ENCODE measurements at regions not wholly inside any gene's neighbourhood (a gene's known extent, or its start where the extent isn't known, plus 50 kb on each side); places are given as distances from the start of the nearest gene placed in this dataset.

DNA sequence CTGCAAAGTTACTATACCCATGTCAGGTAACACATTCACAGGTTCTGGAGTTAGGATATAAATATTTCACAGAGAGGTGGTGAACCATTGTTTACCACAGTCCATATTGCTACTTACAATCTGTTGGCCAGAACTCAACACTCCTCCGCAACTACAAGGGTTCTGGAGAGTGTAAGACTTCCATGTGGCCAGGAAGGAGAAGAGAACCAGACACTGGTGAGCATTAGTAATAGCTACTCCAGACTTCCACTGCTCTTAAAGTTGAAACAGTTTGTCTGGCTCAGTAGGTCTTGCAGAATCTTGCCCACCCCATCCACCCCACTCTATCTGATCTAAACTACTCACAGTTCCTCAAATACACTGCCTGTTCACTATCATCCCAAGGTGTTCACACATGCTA, 369.6 kb downstream of the DUSP6 start:
- no peak for DNase-seq

DNA sequence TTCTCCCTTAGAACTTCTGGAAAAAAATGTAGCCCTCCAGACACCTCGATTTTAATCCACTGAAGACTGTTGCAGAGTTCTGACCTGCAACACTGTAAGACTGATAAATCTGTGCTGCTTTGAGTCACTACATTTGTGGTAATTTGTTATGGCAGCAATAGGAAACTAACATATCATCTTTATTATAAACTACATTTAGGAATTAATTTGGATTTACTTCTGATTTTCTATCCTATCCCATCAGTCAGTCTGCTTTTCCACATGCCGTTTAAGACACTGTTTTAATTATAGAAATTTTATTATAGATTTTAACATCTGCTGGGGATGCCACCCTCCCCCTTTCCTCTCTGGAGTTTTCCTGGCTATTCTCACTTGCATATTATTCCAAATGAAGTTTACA, 375.2 kb downstream of the DUSP6 start:
- no peak for DNase-seq

- no peak for DNase-seq
Measured at GRCh38 chr12:88973998-88974397, 378.3 kb downstream of the DUSP6 start.

DNA sequence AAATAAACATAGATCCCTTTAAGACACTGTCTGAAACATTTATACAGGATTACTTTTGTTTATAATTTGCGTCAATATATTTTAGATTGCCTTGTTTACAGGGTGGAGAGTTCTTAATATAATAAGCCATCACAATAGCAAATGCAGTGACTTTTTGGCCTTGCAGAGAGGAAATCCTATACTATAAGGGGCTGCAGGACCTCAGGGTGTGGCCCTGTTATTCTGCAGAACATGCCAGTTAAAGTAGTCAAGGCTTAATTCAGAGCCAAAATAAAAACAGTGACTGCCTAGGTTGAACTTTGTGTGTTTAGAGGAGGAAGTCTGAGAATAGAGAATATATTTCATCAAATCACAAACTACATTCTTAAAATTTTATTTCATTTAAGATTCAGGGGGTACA, 381.6 kb downstream of the DUSP6 start:
- no peak for DNase-seq

DNA sequence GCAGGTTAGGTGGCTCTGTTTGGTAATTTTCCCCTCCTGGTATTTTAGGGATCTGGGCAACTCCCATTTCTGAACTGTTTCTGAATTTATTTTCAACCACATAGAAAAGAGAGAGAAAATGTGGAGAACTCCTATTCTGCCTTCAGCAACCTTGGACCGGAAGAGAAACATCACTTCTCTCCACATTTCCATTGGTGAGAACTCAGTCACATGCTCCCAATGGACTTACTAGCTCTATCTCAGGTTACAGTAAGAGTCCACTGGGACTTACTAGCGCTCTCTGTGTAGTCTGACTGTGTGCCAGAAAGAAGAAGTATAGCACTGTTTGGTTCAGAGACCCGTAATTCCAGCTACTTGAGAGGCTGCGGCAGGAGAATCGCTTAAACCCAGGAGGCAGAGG, 383.2 kb downstream of the DUSP6 start:
- no peak for DNase-seq

- DNase-seq = no peak
Measured at GRCh38 chr12:88960213-88960878, 380.1 kb upstream of the KITLG start.

GRCh38 chr12:88958946-88959345, 378.7 kb upstream of the KITLG start:
- no peak for DNase-seq

- DNase-seq = no peak
Measured at GRCh38 chr12:88958153-88958552, 377.9 kb upstream of the KITLG start.

GRCh38 chr12:88957358-88957757, 377.1 kb upstream of the KITLG start:
- DNase-seq = no peak

GRCh38 chr12:88955531-88955930, 375.3 kb upstream of the KITLG start:
- DNase-seq = no peak

GRCh38 chr12:88953029-88953586, 372.8 kb upstream of the KITLG start:
- DNase-seq = no peak

DNA sequence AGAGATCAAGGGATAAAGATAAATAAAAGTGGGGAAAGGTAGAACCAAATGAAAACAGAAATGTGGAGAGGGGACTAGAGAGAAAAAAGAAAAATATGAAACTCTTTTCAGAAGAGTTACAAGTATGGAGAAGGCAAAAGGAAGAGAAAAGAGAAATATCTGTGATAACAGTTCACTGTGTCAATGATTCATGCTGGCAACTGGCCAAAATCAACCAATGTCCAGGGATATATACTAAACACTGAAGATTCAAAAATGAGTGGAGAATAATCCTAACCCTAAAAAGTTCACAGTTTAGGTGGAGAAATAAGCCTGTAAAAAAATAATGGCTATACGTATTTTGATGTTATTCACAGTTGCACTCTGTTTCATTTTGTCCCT, 372.3 kb upstream of the KITLG start:
- no peak for DNase-seq

- no peak for DNase-seq
Measured at GRCh38 chr12:88951860-88952561, 371.7 kb upstream of the KITLG start.

DNA sequence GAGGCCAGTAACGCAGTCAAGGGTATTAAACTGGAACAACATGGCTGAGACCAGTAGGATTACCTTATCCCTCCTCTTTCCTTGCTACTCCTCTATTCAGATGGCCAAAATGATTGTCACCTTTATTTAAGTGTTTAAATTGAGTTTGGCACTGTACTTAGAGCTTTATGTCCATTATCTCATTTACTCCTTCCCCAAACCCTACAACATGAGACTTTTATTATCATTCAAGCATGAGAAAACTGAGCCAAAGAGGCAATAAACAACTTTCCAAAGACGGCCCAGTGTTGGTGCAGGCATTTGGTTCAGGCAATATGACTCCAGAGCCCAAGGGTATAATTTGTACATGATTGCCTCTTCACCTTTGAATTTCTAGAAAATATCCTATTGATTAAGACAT, 370.9 kb upstream of the KITLG start:
- no peak for DNase-seq

- no peak for DNase-seq
Measured at GRCh38 chr12:88947486-88948043, 367.3 kb upstream of the KITLG start.

- DNase-seq = no peak
Measured at GRCh38 chr12:88946372-88946997, 366.2 kb upstream of the KITLG start.

- DNase-seq = no peak
Measured at GRCh38 chr12:88945051-88945732, 364.9 kb upstream of the KITLG start.

GRCh38 chr12:88944397-88944796, 364.1 kb upstream of the KITLG start:
- DNase-seq = no peak

DNA sequence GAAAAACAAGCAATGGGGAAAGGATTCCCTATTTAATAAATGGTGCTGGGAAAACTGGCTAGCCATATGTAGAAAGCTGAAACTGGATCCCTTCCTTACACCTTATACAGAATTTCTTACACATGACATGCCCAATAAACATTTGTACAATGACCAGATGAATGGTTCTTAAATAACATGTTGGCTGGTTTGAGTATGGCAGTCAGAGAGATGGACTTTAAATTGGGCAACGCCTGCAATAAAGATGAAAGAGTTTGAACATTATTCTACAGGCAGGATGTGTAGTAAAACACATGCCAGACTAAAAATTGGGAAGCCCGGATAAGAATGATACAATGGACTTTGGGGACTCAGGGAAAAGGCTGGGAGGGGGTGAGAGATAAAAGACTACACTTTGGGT, 360.6 kb upstream of the KITLG start:
- DNase-seq = no peak

GRCh38 chr12:88935856-88936255, 355.6 kb upstream of the KITLG start:
- no peak for DNase-seq

- no peak for DNase-seq
Measured at GRCh38 chr12:88934163-88934747, 354.0 kb upstream of the KITLG start.

DNA sequence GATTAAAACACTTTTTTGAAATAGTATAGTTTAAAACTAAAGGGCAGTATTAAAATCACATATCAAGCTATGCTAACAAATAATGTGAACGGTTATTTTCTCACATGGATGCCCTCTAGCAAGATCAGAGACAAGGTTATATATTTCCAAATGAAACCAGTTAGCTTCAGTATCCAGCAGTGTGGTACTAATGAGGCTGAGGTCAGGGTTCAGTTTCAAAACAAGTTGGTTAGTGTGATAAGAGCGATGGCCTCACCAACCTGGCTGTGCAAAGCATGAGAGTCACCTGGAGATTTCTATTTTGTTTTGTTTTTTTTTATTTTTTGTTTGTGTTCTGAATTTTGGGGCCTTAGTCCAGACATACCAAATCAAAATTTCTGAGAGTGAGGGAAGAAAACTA, 352.2 kb upstream of the KITLG start:
- DNase-seq = no peak

DNA sequence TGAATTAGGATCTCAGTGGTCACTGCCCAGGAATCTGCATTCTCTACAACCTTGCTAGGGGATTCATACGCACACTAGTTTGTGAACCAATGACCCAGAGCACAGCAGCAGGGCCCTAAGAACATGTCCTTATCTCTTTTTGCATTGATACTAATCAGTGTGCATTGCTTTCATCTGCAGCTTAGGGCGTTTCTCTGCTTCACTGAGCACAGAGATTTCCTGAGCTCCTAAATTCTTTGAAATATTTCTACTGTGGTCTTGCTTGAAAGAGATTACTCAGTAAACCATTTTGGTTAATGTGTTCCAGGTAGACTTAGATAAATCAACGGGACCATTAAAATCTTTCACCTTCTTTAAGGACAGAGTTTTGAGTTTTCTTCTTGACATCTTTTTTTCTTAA, 351.3 kb upstream of the KITLG start:
- no peak for DNase-seq
